Hindlimb muscle (tissue), 1 donor: ENCODE measurements at regions not wholly inside any gene's neighbourhood (a gene's known extent, or its start where the extent isn't known, plus 50 kb on each side); places are given as distances from the start of the nearest gene placed in this dataset.
A peak's percentile ranks its signal among the peaks of the same experiment; 100 is the strongest.

Source experiments
- DNase-seq: peaks from one replicate; pipeline ENCODE4 v3.0.0-alpha.2; 2013

DNA sequence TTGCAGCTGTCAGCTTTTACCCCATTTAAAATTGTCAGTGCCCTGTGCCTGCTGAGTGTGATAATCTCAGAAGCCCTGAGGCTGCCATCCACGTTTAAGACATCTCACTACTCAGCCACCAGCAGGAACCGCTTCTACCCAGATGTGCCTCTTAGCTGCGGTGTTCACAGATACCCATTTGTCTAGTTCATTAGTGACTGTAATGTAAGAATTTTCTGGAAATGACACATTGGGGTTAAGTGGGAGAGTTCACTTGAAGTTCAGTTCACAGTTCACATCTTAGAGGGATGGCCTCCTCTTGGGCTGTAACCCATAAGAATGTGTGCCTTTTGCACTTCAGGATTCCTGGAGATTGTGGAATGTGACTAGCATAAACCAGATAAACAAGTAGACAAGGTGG lies 477.7 kb downstream of the BTBD3 start:
- no peak for DNase-seq

DNA sequence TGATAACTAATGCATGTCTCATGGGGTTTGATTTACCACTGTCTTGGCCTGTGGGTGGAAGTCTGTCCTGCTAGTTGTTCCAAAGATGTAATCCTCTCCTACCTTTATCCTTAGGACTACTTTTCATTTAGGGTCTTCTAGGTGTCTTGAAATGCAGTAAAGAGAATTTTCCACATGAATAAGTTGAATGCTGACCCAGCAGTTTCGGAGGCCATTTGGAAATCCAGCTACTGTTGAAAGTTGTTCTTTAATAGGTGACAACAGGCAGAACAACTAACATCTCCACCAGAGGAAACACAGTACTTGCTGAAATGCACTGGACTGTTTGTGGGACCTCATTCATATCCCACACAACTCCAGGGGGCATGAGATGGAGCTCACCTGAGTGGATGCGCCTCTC lies 478.1 kb downstream of the BTBD3 start:
- no peak for DNase-seq

DNA sequence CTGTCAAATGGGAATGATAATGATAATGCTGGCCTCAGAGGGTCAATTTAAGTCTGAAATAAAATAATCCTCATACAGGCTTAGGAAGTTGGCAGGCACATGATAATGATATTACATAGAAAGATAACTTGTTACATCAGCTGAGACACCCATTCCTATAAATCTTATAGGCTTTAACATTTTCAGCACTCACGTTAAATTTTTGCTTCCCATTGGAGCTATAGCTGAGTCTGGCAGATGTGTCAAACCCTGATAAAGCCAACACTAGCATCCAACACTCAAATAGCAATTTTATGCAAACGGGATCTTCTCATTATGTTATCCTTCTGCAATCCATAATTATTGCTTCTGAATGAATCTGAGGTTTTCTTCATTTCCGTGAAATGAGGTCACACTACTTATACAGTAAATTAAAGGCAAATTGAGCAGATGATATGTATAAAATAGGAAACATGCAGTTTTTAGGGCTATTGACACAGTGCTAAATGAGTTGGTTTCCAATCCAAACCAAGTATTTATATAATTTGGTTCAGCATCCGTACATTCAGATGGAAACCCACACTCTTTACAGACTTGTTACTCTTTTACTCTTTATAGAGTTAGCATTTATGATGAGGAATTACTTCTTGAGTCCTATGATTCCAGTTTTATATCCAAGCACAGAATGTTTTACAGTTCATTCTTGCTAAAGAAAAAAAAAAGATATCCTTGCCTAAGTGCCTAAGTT lies 481.6 kb downstream of the BTBD3 start:
- DNase-seq, result no peak

DNA sequence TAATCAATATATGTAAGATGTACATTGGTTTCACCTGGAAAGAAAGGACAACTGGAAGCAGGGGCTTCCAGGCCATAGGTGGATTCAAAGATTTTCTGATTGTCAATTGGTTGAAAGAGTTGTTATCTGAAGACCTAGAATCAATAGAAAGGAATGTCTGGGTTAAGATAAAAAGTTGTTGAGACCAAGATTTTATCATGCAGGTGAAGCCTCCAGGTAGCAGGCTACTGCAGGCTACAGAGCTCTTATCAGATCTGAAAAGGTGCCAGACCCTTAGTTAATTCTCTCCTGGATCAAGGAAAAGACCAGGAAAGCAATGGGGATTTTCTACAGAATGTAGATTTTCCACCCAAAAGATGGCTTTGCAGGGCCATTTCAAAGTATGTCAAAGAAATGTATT lies 487.2 kb downstream of the BTBD3 start:
- DNase-seq, result no peak

DNA sequence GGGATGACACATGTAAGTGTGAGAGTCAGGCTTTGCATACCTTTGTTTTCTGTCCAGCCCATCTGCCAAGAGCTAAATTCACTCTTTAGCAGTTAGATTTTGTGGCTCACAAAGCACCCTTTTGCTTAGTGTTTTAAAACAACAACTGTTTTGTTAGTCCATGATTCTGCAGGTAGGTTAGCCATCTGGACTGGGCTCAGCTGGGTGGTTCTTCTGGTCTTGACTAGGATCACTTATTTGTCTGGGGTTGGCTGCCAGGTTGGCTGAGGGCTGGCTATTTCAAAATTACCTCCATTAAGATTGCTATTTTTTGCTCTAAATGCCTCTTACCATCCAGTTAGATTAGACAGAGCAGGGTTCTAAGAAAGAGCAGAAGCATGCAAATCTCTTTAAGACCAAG lies 489.3 kb downstream of the BTBD3 start:
- DNase-seq, result no peak

DNA sequence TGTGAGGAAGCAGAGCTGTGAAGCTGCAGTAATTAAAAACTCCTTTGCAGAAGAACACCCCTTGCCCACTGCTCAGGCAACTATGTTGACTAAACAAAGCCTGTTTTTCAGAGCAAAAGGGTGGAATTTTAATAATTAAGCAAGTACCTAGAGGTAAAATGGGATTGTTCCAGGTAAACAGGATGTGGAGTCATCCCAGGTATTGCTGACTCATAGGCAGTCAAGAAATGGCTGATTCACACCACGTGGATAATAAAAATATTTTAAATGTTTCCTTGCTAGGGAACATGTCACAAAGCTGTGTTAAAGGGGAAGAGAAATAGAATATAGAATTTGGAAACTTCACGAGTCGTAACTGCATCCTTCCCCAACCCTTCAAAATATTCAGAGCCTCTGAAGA lies 491.8 kb downstream of the BTBD3 start:
- DNase-seq, result no peak

DNA sequence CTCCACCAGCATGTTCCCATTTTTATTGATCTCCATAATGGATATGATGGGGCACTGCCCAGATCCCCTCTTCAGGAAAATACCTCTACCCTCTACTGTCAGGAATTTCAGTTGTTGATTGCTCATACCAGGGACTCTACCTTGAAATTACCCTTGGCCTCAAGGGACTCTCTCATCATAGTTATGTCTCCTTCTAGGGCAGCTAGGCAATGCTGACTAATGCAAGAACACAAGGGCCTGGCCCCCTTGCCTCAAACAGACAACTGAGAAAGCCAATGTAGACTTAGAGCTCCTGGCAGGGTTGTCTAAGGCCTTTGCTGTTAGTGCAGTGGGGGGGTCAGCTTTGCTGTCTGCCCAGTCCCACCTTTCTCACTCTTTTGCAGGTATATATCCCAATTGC lies 493.1 kb downstream of the BTBD3 start:
- no peak for DNase-seq

DNA sequence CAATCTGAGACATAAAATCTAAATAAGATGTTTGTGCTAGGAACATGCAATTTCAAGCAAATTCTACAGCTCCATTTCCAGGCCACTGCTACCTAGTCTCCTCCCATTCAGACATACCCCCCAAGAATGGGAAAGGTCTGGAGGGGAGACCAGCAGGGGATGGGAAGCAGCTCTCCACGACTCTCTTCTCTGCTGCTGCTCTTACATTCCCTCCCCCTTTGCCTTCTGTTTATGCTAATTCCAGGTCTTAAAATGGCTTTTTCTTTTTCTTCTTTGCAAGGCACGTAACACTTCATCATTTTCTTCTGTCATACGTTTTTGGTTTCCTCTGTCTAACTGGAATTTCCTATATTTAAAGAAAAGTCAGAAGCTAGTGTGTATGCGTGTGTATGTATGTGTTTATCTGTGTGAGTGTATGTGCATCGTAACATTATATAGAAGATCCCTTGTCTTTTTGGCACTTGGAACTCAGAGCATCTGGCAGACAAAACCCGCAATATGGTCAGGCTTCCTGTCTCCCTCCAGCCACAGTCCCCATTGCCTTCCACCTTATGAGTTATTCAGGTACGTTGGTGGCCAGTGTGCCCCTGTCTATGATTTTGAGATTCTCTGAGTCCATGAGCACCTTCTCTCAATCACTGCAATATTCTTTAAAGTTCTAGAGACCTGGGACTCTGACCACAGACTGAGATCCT lies 493.7 kb downstream of the BTBD3 start:
- no peak for DNase-seq

DNA sequence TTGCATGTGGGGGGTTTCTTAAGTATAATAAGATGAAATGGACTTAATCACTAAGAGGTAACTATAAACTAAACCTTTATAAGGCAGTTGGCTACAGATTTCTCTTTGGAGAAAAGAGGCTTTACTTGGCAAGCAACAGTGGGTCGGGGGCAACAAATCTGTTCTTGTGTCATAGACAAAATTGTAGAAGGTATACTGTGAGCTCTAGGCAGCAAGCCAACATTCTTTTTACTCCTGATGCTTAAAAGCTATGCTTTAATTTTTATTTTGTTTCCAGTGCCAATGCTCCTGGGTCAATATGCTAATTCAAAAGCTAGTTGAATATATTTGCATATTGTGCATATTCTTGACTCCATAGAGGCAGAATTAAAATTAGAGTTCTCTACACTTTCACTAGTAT lies 495.4 kb downstream of the BTBD3 start:
- DNase-seq, result no peak

DNA sequence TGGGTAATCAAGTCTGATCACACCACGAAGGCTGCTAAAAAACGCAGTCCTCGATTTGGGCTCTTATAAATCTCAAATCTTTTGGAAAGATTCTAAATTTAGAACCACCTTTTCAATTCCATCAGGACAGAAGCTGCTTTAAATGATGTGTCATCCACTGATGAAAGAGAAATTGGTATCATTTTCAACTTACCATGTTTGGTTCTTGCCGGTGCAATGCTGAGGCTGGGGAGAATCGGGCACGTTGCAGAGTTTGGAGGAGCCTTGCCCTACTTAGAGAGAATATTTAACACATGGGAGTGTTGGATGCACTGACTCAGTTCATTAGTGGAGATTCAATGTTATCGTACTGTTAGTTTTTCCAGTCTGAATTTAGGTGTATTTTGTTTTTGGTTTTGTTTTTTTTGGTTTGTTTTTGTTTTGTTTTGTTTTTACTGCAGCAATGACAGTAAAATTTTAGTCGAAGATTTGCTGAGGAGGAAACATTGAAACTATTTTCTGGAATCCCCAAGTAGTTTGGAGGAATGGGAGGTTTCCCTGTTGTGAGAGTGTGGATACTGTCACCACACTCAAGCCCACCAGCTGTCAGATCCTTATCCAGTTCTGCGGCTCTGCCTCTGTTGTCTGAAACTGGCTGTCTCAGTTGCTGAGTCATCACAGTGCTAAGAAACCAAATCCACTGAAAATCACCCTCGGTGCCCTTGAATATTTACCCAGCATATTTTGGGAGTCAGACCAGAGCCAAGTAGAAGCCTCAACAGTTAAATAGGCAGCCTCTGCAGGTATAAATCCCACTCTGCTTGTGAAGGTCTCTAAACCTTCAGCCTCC lies 497.0 kb downstream of the BTBD3 start:
- DNase-seq, result no peak

DNA sequence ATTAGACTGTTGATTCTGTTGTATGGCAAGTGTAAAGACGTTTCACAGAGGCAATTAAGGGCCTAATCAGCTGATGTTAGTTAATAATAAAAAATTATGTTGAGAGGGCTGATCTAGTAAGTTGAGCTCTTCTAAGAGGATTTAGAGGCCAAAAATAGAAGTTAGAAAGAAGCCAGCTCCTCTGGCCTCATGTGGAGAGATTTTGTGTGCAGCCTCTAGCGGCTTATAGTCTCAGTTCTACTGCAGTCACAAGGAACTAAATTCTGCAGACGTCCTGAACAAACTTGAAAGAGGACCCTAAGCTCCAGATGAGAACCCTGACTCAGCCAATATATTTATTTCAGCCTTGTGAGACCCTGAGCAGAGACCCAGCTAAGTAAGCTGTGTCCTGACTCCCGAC lies 498.6 kb downstream of the BTBD3 start:
- no peak for DNase-seq

DNA sequence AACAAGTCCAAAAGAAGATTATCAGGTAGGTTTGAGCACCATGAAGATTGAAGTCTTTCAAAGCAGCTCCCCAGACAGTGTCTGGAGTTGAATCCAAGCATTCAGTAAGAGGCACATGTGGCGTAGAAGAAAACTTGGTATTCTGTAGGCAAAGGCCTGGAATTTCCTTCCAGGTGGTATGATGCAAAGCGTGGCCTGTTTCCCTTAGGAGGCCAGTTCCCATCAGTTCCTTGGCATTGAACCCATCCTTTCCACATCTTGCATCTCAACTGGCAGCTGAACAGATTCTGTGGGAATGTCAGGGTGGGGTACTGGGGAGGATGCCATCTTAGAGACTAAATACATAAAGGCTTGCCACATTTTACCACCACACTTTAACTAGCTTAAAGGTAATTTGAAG lies 516.0 kb downstream of the BTBD3 start:
- no peak for DNase-seq

DNA sequence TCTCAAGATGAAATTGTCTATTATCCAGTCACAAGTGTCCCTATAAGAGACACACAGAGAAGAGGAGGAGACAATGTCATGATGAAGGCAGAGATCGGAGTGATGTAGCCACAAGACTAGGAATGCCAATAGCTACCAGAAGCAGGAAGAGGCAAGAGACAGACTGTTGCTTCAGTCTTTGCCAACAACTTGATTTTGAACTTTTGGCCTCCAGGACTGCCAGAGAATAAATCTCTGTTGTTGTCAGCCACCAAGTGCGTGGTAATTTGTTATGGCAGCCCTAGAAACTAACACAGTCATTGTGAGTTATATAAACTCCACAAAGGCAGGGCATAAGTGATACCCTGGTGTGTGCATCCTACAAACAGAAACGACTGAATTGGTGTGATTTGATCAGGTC lies 517.0 kb downstream of the BTBD3 start:
- no peak for DNase-seq

DNA sequence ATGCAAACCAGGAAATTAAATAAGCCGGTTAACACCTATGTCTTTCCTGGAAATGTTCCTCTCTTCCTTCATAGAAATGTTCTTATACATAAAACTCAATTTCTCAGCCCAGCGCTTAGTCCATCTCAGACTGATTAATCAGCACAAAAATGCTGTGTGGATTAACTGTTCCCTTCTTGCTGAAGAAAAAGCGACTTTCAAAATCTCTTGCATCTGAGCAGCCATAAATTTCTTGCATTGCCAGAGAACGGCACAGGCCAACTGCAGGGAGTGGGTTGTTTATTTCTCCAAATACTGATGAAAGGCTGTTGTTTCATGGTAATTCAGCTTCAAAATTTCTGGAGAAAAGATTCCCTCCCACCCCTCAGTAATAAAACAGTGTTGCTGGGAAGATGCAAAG lies 517.6 kb downstream of the BTBD3 start:
- DNase-seq, result no peak

DNA sequence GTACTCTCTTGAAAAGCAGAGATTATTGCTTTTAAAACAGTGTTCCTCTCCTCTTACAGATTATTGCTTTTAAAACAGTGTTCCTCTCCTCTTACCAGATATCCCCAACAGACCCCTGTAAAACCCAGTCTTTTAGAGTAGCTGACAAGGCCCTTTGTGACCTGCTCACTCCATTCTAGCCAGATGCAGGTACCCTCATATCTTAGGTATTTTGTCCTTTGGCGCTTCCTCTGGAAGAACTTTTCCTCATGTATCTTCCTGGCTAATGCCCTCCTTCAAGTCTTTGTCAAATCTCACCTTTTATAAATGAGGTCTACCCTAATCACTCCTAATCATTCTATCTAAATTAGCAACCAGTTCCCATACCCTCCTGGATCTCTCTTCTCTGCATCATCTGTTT lies 536.0 kb downstream of the BTBD3 start:
- no peak for DNase-seq

DNA sequence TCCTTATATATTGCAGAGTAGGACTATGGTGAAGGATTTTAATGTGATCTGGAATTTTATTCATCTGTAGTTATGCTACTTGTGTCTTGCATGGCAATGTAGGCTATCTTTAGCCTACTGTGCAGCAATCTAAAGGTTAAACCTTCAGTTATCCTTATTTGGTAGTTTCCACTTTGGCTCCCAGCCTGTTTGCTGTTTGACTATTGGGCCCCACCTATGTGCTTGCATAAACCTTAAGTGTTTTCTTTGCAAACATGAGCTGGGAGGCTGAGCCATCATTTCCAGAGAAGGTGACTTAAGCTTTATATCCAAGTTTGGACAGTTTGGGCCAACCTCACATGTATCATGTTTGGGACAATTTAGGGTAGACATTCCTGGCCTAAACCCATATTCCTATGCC lies 537.5 kb downstream of the BTBD3 start:
- DNase-seq, result no peak

DNA sequence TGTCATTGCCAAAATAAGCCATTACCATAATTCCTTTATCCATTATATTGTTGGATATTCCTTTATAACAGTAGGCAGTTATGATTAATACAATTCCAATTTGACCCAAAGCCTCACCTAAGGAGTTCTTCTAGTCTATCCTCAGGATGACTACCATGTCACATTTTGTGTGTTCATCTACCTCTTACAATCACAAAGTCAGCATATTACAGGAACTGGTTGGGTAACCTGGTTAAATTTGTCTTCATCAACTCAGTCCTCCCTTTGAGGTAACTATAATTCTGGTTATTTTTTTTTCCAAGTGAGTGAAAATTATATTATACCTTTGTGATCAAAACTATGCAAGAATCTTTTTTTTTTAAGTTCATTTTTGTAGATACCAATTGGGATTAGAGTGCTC lies 540.5 kb downstream of the BTBD3 start:
- DNase-seq, result no peak

DNA sequence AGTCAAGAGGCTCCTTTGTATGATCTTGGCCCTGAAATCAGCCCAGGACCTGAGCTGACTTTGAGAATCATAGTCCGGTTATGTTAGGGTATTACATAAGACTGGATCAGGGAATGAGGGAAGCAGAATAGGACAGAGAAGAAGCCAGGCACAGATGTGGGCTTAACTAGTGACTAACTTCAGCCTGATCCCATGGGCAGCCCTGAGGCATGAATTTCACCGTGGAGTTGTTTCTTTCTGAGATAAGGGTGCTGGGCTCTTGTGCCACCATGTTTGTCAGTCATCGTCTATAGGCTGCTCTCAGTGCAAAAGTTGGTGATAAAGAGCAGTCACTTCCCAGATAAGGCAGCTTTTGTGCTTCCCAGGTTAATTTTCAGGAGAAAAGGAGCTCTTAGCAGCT lies 544.7 kb upstream of the SPTLC3 start:
- no peak for DNase-seq

DNA sequence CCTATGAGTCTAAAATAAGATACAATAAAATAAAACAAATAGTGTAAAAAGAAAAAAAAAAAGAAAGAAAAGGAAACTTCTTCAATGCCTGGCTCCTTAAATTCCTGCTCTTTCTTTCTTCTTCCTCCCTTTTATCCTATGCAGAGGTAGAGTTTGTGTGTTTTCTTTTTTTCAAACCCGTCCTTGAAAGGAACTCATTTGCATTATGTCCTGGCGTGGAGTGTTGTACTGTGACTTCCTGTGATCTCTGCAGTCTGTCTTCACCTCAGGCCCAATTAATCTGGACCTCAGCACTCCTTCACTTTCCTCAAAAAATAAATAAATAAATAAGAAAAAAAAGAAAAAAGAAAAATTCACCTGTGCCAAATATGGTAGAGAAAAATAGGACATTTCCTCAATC lies 541.9 kb upstream of the SPTLC3 start:
- no peak for DNase-seq

DNA sequence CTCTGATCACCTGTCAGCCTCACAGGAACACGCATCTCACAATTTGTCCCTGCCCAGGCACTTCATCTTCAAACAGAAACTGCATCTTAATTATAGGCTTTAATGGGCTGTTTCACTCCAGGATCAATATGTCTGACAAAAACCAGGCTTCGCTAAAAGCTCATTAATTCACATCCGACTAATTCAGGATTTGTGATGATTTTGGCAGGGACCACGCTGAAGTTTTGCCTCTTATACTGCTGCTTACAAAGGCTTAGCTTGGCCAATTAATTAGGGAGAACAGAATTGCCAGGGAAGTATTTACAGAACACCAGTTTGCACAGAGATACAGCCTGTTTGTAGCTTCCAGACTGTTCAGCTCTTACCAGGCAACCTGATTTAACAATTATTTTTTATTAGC lies 541.0 kb upstream of the SPTLC3 start:
- no peak for DNase-seq

DNA sequence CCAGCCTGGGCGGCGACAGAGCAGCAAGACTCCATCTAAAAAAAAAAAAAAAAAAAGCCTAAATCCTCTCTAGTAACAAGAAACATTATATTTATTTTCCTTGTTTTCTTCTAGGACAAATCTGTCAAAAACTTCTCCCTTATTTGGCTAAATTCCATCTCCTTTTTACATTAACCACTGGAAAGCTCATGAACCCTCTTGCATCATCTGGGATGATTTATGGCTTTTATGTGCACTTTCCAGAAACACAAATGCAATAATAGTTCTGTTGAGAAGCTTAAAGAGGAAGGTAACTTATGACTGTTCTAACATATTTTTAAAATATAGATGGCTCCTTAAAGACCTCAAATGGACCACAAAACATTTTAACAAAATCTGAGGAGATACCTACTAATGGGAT lies 526.1 kb upstream of the SPTLC3 start:
- peak; percentile 4 for DNase-seq

DNA sequence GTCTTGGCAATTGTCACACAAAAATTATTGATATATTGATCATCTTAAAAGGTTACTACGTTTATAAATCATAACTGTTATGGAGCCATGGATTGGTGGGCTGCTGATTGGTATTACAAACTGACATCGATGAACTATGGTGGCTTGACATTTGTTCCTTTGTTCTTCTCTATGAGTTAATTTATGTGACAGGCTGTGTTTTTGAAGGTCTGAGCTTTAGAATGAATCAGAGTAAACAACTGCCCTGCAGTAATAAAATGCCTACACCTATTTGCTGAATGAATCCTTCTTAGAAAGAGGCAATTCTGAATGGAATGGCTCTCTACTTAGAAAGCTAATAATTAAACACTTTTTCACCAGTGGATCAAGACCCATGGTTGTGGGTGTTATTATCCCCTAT lies 506.3 kb upstream of the SPTLC3 start:
- no peak for DNase-seq

DNA sequence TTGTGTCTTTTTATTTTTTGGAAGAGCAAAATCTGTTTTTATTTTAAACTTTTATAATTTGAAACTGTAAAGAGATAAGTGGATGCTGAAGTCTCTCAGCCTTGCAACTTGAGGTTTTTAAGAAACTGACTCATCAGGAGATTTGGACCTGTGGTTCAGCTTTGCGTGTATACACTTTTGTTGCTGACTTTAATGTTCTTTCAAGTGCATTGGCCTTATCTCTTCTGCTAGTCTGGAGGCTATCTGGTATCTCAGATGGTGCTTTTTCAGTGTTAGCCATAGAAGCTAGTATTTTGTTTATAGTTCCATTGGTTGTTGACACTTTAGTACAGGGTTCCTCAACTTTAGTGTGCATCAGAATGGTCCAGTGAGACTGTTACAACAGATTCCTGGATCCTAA lies 504.0 kb upstream of the SPTLC3 start:
- DNase-seq, result no peak

DNA sequence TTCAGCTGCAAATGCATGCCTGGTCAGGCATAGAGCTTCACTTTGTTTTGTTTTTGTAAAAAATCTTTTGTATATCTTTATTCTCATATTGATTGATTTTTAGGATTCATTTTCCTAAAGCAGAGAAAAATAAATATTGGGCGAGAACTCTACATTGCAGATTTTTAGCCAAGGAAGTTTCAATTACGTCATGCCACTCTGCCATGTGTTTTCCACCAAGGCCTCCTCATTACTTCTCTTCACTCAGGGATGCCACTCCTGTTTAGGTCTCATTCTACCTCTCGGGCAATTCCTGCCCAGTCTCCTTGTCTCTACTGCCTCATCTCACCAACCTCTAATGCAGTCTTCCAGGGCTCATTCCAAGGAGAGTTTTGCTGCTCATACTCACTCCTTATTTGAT lies 497.3 kb upstream of the SPTLC3 start:
- no peak for DNase-seq
